NCI-H128 (cell line): ENCODE measurements at regions not wholly inside any gene's neighbourhood (a gene's known extent, or its start where the extent isn't known, plus 50 kb on each side); places are given as distances from the start of the nearest gene placed in this dataset.

Source experiments
- DNase-seq: peaks from one replicate; lab custom pipeline; 2025; ENCODE audit not compliant: unreplicated experiment; lab: John Stamatoyannopoulos, UW

- no peak for DNase-seq
Measured at GRCh38 chr13:22399801-22400420, 729.0 kb downstream of the FGF9 start.

GRCh38 chr13:22402682-22403081 is 731.8 kb downstream of the FGF9 start:
- DNase-seq = no peak

GRCh38 chr13:22403144-22403543 is 732.3 kb downstream of the FGF9 start:
- no peak for DNase-seq

GRCh38 chr13:22405891-22406290 is 735.0 kb downstream of the FGF9 start:
- DNase-seq = no peak

GRCh38 chr13:22412452-22412851 is 741.6 kb downstream of the FGF9 start:
- DNase-seq = no peak

- DNase-seq = no peak
Measured at GRCh38 chr13:22422023-22422422, 751.1 kb downstream of the FGF9 start.

- no peak for DNase-seq
Measured at GRCh38 chr13:22422712-22423111, 751.8 kb downstream of the FGF9 start.

GRCh38 chr13:22423261-22423660 is 752.4 kb downstream of the FGF9 start:
- DNase-seq = no peak

- no peak for DNase-seq
Measured at GRCh38 chr13:22425087-22425486, 754.2 kb downstream of the FGF9 start.

- no peak for DNase-seq
Measured at GRCh38 chr13:22427066-22427465, 753.7 kb upstream of the SGCG start.

- DNase-seq = no peak
Measured at GRCh38 chr13:22427783-22428182, 753.0 kb upstream of the SGCG start.

- DNase-seq = no peak
Measured at GRCh38 chr13:22428188-22428828, 752.5 kb upstream of the SGCG start.

GRCh38 chr13:22432690-22433089 is 748.1 kb upstream of the SGCG start:
- no peak for DNase-seq

- no peak for DNase-seq
Measured at GRCh38 chr13:22447132-22447886, 733.5 kb upstream of the SGCG start.

GRCh38 chr13:22449251-22449650 is 731.5 kb upstream of the SGCG start:
- DNase-seq = no peak

GRCh38 chr13:22451327-22451741 is 729.4 kb upstream of the SGCG start:
- no peak for DNase-seq

- no peak for DNase-seq
Measured at GRCh38 chr13:22454586-22454985, 726.2 kb upstream of the SGCG start.

GRCh38 chr13:22455036-22455435 is 725.7 kb upstream of the SGCG start:
- no peak for DNase-seq

GRCh38 chr13:22461854-22462490 is 718.8 kb upstream of the SGCG start:
- no peak for DNase-seq

GRCh38 chr13:22463089-22463488 is 717.7 kb upstream of the SGCG start:
- DNase-seq = no peak

- DNase-seq = no peak
Measured at GRCh38 chr13:22468045-22468444, 712.7 kb upstream of the SGCG start.

GRCh38 chr13:22468824-22469223 is 712.0 kb upstream of the SGCG start:
- DNase-seq = no peak
